Type B pancreatic cell (in vitro differentiated cells): ENCODE measurements at regions not wholly inside any gene's neighbourhood (a gene's known extent, or its start where the extent isn't known, plus 50 kb on each side); places are given as distances from the start of the nearest gene placed in this dataset.

Source experiments
- DNase-seq: peaks from one replicate; pipeline ENCODE4 v3.0.0; 2021; ENCODE audit warnings: mixed read lengths; ENCODE audit not compliant: unreplicated experiment; ENCODE audit errors: extremely low spot score
- H3K27ac Mint-ChIP-seq: 2 replicates; pipeline ENCODE4 v1.8.0; 2021; ENCODE audit warnings: mild to moderate bottlenecking, mixed read lengths
- H3K27me3 Mint-ChIP-seq: 2 replicates; pipeline ENCODE4 v1.8.0; 2021; ENCODE audit warnings: mixed read lengths
- H3K36me3 Mint-ChIP-seq: 2 replicates; pipeline ENCODE4 v1.8.0; 2021; ENCODE audit warnings: mixed read lengths
- H3K4me1 Mint-ChIP-seq: one replicate; pipeline ENCODE4 v1.8.0; 2021; ENCODE audit warnings: mixed read lengths; ENCODE audit not compliant: unreplicated experiment
- H3K4me3 Mint-ChIP-seq: 2 replicates; pipeline ENCODE4 v1.8.0; 2021; ENCODE audit warnings: mild to moderate bottlenecking, mixed read lengths
- H3K9me3 Mint-ChIP-seq: 2 replicates; pipeline ENCODE4 v1.8.0; 2021; ENCODE audit warnings: mixed read lengths
- CTCF ChIP-seq: fragments of 200-600 bp; sonication (generic); conservative IDR thresholded peaks from 2 replicates; pipeline ENCODE4 v1.5.0; 2021; ENCODE audit warnings: antibody characterized with exemption, mild to moderate bottlenecking

- no peak for TF ChIP-seq CTCF
- Mint-ChIP-seq H3K27me3 (peaks cover 16% of the 10 kb centered on the region), H3K36me3 (no peaks in the 10 kb centered on the region), H3K4me3 (no peak overlapping the region), H3K27ac (no peak overlapping the region), H3K4me1 (peaks cover 3% of the 10 kb centered on the region), H3K9me3 (no peaks in the 10 kb centered on the region)
- no peak for DNase-seq
These were observed 150.1 kb upstream of the SHH start for GRCh38 chr7:155962191-155962967.

GRCh38 chr7:155961241-155962190 is 149.3 kb upstream of the SHH start:
- no peak for DNase-seq
- H3K27ac Mint-ChIP-seq: no peak overlapping the region
- no peak for TF ChIP-seq CTCF
- peaks cover 16% of the 10 kb centered on the region for H3K27me3 Mint-ChIP-seq
- no peak overlapping the region for H3K4me3 Mint-ChIP-seq
- H3K4me1 Mint-ChIP-seq: peaks cover 3% of the 10 kb centered on the region
- no peaks in the 10 kb centered on the region for H3K36me3 Mint-ChIP-seq
- no peaks in the 10 kb centered on the region for H3K9me3 Mint-ChIP-seq

GRCh38 chr7:155959894-155960293 is 147.6 kb upstream of the SHH start:
- TF ChIP-seq CTCF: no peak
- Mint-ChIP-seq H3K27ac (no peak overlapping the region), H3K9me3 (no peaks in the 10 kb centered on the region), H3K4me3 (no peak overlapping the region), H3K36me3 (no peaks in the 10 kb centered on the region), H3K4me1 (peaks cover 3% of the 10 kb centered on the region), H3K27me3 (peaks cover 16% of the 10 kb centered on the region)
- DNase-seq: no peak

- Mint-ChIP-seq H3K36me3 (no peaks in the 10 kb centered on the region), H3K9me3 (no peaks in the 10 kb centered on the region), H3K27ac (no peak overlapping the region), H3K27me3 (peaks cover 9% of the 10 kb centered on the region), H3K4me3 (no peak overlapping the region), H3K4me1 (peaks cover 3% of the 10 kb centered on the region)
- DNase-seq: no peak
- no peak for TF ChIP-seq CTCF
These were observed 144.7 kb upstream of the SHH start for GRCh38 chr7:155956977-155957376.

GRCh38 chr7:155955367-155955635 is 143.0 kb upstream of the SHH start:
- no peak for TF ChIP-seq CTCF
- no peaks in the 10 kb centered on the region for H3K36me3 Mint-ChIP-seq
- H3K27ac Mint-ChIP-seq: no peak overlapping the region
- H3K4me1 Mint-ChIP-seq: no peaks in the 10 kb centered on the region
- H3K4me3 Mint-ChIP-seq: no peak overlapping the region
- H3K9me3 Mint-ChIP-seq: no peaks in the 10 kb centered on the region
- no peak for DNase-seq
- H3K27me3 Mint-ChIP-seq: peaks cover 2% of the 10 kb centered on the region
